ENCODE measurements at regions not wholly inside any gene's neighbourhood (a gene's known extent, or its start where the extent isn't known, plus 50 kb on each side); places are given as distances from the start of the nearest gene placed in this dataset.

GRCh38 chr12:77239617-77240016 is 174.2 kb upstream of the E2F7 start:
- ATAC-seq (no peak), FAIRE-seq (no peak), DNase-seq (ENCODE audit: low read depth, low spot score) (no peak)
- no TSS peak for BruUV-seq (replicated peaks)
- TF ChIP-seq NFXL1 (IDR thresholded peaks at IDR 0.05; ENCODE audit: borderline replicate concordance): no peak
- ChIA-PET RAD21 (ENCODE audit: unreplicated experiment) (no interaction called here), POLR2A (no interaction called here), CTCF (no interaction called here), SMC1A (ENCODE audit: uncharacterized antibody, unreplicated experiment) (no interaction called here)
- Histone ChIP-seq H3K27me3 (replicated peaks in 1 of 2; ENCODE audit: control insufficient read depth in 2 of 2, insufficient read depth in 2 of 2, low read length in 1 of 2) (no peaks in the 10 kb centered on the region), H3K4me1 (ENCODE audit: control insufficient read depth, insufficient read depth, low read length) (no peaks in the 10 kb centered on the region), H3K27ac (ENCODE audit: control insufficient read depth, insufficient read depth) (no peak overlapping the region), H3K4me2 (ENCODE audit: control insufficient read depth, insufficient read depth) (no peak overlapping the region), H3K9me3 (replicated peaks; ENCODE audit: control insufficient read depth, insufficient read depth, low read length) (no peaks in the 10 kb centered on the region), H4K20me1 (ENCODE audit: control insufficient read depth, insufficient read depth) (no peaks in the 10 kb centered on the region), H3K4me3 (no peak overlapping the region), H3K9ac (ENCODE audit: control insufficient read depth, insufficient read depth, low read length) (no peak overlapping the region), H2AFZ (ENCODE audit: control insufficient read depth, low read depth, low read length) (no peak overlapping the region), H3K79me2 (ENCODE audit: control insufficient read depth, insufficient read depth, low read length) (no peaks in the 10 kb centered on the region), H3K36me3 (ENCODE audit: control insufficient read depth in 2 of 2, insufficient read depth in 2 of 2, low read length in 1 of 2) (no peaks in the 10 kb centered on the region)
- in situ Hi-C loops (cut with MboI) (no loop called here), intact Hi-C loops (cut with micrococcal nuclease; ENCODE audit: unreplicated experiment) (no loop called here)
- WGBS (ENCODE audit: insufficient coverage, insufficient replicate concordance, low lambda C conversion rate, missing lambda C conversion rate): 89% methylated on average over 1 of the region's 1 CpG

GRCh38 chr12:77238335-77238734 is 173.0 kb upstream of the E2F7 start:
- no peak for ATAC-seq
- Histone ChIP-seq H2AFZ (ENCODE audit: control insufficient read depth, low read depth, low read length) (no peak overlapping the region), H3K4me3 (no peak overlapping the region), H3K9ac (ENCODE audit: control insufficient read depth, insufficient read depth, low read length) (no peak overlapping the region), H3K36me3 (ENCODE audit: control insufficient read depth in 2 of 2, insufficient read depth in 2 of 2, low read length in 1 of 2) (no peaks in the 10 kb centered on the region), H3K9me3 (replicated peaks; ENCODE audit: control insufficient read depth, insufficient read depth, low read length) (no peaks in the 10 kb centered on the region), H3K27ac (ENCODE audit: control insufficient read depth, insufficient read depth) (no peak overlapping the region), H3K79me2 (ENCODE audit: control insufficient read depth, insufficient read depth, low read length) (no peaks in the 10 kb centered on the region), H3K4me2 (ENCODE audit: control insufficient read depth, insufficient read depth) (no peak overlapping the region), H3K27me3 (replicated peaks in 1 of 2; ENCODE audit: control insufficient read depth in 2 of 2, insufficient read depth in 2 of 2, low read length in 1 of 2) (no peaks in the 10 kb centered on the region), H3K4me1 (ENCODE audit: control insufficient read depth, insufficient read depth, low read length) (no peaks in the 10 kb centered on the region), H4K20me1 (ENCODE audit: control insufficient read depth, insufficient read depth) (no peaks in the 10 kb centered on the region)
- ChIA-PET POLR2A (interaction anchor here (0.6 kb wide), 1 partner anchor 706 kb away, joined by 8 read pairs; no protein-coding TSS in a partner anchor), RAD21 (ENCODE audit: unreplicated experiment) (no interaction called here), SMC1A (ENCODE audit: uncharacterized antibody, unreplicated experiment) (no interaction called here), CTCF (no interaction called here)
- no peak for FAIRE-seq
- in situ Hi-C loops (cut with MboI) (no loop called here), intact Hi-C loops (cut with micrococcal nuclease; ENCODE audit: unreplicated experiment) (no loop called here)
- no peak for DNase-seq (ENCODE audit: low read depth, low spot score)
- no TSS peak for BruUV-seq (replicated peaks)
- TF ChIP-seq, protein P1, sequence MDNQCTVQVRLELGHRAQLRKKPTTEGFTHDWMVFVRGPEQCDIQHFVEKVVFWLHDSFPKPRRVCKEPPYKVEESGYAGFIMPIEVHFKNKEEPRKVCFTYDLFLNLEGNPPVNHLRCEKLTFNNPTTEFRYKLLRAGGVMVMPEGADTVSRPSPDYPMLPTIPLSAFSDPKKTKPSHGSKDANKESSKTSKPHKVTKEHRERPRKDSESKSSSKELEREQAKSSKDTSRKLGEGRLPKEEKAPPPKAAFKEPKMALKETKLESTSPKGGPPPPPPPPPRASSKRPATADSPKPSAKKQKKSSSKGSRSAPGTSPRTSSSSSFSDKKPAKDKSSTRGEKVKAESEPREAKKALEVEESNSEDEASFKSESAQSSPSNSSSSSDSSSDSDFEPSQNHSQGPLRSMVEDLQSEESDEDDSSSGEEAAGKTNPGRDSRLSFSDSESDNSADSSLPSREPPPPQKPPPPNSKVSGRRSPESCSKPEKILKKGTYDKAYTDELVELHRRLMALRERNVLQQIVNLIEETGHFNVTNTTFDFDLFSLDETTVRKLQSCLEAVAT (IDR thresholded peaks at IDR 0.05): no peak
- TF ChIP-seq TARDBP (IDR thresholded peaks at IDR 0.05; ENCODE audit: borderline replicate concordance) (no peak), NFYB (IDR thresholded peaks at IDR 0.05; ENCODE audit: insufficient read depth, low read depth, low read length) (no peak), ZBTB4 (CRISPR knock-in tag; IDR thresholded peaks at IDR 0.05) (no peak), JUNB (IDR thresholded peaks at IDR 0.05) (no peak), YY1 (IDR thresholded peaks at IDR 0.05; ENCODE audit: low read depth, low read length) (no peak), PKNOX1 (IDR thresholded peaks at IDR 0.05) (no peak), KDM1A (IDR thresholded peaks at IDR 0.05; ENCODE audit: borderline replicate concordance) (no peak), ZSCAN29 (IDR thresholded peaks at IDR 0.05) (no peak), TCF12 (IDR thresholded peaks at IDR 0.05; ENCODE audit: low read depth, low read length) (no peak), HDGF (IDR thresholded peaks at IDR 0.05) (no peak), POU2F2 (IDR thresholded peaks at IDR 0.05; ENCODE audit: borderline replicate concordance, low read depth, low read length) (no peak), NFYA (IDR thresholded peaks at IDR 0.05; ENCODE audit: borderline replicate concordance, low read depth, low read length) (no peak), SUPT20H (IDR thresholded peaks at IDR 0.05; ENCODE audit: borderline replicate concordance, control insufficient read depth, low read depth, low read length) (no peak)
- WGBS (ENCODE audit: insufficient coverage, insufficient replicate concordance, low lambda C conversion rate, missing lambda C conversion rate): 0% methylated on average over 2 of the region's 2 CpGs

Data from GM12878 (cell line).